Pons (tissue), 1 donor: ENCODE measurements at regions not wholly inside any gene's neighbourhood (a gene's known extent, or its start where the extent isn't known, plus 50 kb on each side); places are given as distances from the start of the nearest gene placed in this dataset.
"Not testable (repeated sequence)": the region's sequence is repeated elsewhere in the genome, so short reads cannot be mapped to it uniquely, and the experiment has no call there.

Source experiments
- DNase-seq: peaks from one replicate; pipeline ENCODE4 v3.0.0-alpha.2; 2016; ENCODE audit warnings: low spot score

- not testable (repeated sequence) for DNase-seq
Measured at GRCh38 chr2:85969367-85969766, 80.6 kb upstream of the ST3GAL5 start.

- not testable (repeated sequence) for DNase-seq
Measured at GRCh38 chr2:85965770-85966169, 77.0 kb upstream of the ST3GAL5 start.

- not testable (repeated sequence) for DNase-seq
Measured at GRCh38 chr2:85963747-85964418, 75.1 kb upstream of the ST3GAL5 start.

- no peak for DNase-seq
Measured at GRCh38 chr2:85963068-85963467, 74.3 kb upstream of the ST3GAL5 start.

GRCh38 chr2:85961754-85962153 is 73.0 kb upstream of the ST3GAL5 start:
- DNase-seq = no peak

GRCh38 chr2:85961053-85961452 is 72.3 kb upstream of the ST3GAL5 start:
- DNase-seq = no peak

GRCh38 chr2:85959826-85960225 is 71.0 kb upstream of the ST3GAL5 start:
- no peak for DNase-seq

- no peak for DNase-seq
Measured at GRCh38 chr2:85959185-85959584, 70.4 kb upstream of the ST3GAL5 start.

GRCh38 chr2:85958731-85959130 is 69.9 kb upstream of the ST3GAL5 start:
- no peak for DNase-seq

GRCh38 chr2:85957256-85957655 is 68.5 kb upstream of the ST3GAL5 start:
- no peak for DNase-seq

- DNase-seq = no peak
Measured at GRCh38 chr2:85956646-85957039, 67.9 kb upstream of the ST3GAL5 start.

- no peak for DNase-seq
Measured at GRCh38 chr2:85954590-85955458, 66.0 kb upstream of the ST3GAL5 start.

GRCh38 chr2:85954192-85954589 is 65.4 kb upstream of the ST3GAL5 start:
- DNase-seq = no peak

- DNase-seq = no peak
Measured at GRCh38 chr2:85953476-85953875, 64.7 kb upstream of the ST3GAL5 start.

- no peak for DNase-seq
Measured at GRCh38 chr2:85952196-85952734, 63.5 kb upstream of the ST3GAL5 start.

- no peak for DNase-seq
Measured at GRCh38 chr2:85951351-85952067, 62.7 kb upstream of the ST3GAL5 start.

GRCh38 chr2:85950743-85951142 is 62.0 kb upstream of the ST3GAL5 start:
- DNase-seq = no peak

GRCh38 chr2:85949280-85949679 is 60.5 kb upstream of the ST3GAL5 start:
- peak; percentile 48 for DNase-seq

- DNase-seq = no peak
Measured at GRCh38 chr2:85947593-85947992, 58.8 kb upstream of the ST3GAL5 start.

GRCh38 chr2:85945586-85945985 is 56.8 kb upstream of the ST3GAL5 start:
- no peak for DNase-seq

- DNase-seq = no peak
Measured at GRCh38 chr2:85945172-85945571, 56.4 kb upstream of the ST3GAL5 start.

GRCh38 chr2:85942346-85942957 is 53.7 kb upstream of the ST3GAL5 start:
- no peak for DNase-seq
